HS-5 (cell line): ENCODE measurements at regions not wholly inside any gene's neighbourhood (a gene's known extent, or its start where the extent isn't known, plus 50 kb on each side); places are given as distances from the start of the nearest gene placed in this dataset.

ENCODE experiments used
- DNase-seq: peaks from one replicate; pipeline ENCODE4 v3.0.0-alpha.2; 2012; ENCODE audit warnings: low read depth

DNA sequence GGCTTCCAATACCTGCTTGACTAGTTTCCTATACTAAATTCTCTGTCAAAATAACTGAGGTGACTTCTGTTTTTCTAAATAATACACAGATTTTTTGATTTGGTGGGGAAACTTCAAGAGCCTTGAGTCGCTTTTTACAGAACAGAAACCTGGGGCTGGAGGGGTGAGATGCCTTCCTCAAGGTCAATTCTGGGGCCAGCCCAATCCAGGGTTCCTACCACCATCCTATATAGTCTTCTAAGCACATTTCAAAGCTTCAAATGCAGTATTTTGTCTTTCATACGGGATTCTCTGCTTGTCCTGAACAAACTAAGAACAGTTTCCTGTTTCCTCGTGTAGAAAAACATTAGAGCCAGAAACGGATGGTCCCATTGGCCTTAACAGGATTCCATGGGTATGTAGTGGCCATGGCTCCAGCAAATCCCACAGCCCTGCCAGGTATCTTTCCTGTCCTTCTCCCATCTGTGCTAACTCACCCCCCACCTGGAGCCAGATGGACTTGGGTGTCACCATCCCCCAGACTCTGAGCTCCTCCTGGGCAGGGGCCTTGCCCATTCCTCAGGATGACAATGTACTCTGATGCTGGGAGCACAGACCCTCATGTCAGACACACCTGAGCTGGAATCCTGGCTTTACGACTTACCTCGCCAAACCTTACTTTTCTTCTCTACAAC lies 146.9 kb downstream of the KLF13 start:
- DNase-seq = no peak

DNA sequence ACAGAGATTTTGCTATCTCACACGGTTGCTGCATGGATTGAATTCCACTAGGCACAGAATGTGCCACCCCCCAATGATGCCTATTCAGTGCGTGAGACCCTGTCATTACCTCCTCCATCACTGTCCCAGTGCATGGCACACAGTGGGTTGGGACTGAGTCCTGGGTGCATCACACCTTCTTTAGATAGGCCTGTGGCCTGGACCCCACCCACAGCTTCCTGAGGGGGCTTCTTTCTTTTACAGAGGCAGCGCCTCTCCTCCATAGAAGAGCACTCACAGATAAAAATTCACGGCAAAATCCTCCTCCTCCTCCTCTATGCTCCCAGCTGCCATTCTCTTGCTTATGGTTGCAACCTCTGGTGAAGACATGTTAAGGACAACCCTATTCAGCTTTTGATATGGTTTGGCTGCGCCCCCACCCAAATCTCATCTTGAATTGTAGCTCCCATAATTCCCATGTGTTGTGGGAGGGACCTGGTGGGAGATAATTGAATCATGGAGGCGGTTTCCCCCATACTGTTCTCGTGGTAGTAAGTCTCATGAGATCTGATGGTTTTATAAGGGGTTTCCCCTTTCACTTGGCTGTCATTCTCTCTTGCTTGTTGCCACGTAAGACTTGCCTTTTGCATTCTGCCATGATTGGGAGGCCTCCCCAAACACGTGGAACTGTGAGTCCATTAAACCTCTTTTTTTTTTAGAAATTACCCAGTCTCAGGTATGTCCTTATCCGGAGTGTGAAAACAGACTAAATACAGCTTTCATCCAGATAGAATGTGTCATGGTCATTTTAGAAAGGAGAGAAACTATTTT lies 147.6 kb downstream of the KLF13 start:
- no peak for DNase-seq

DNA sequence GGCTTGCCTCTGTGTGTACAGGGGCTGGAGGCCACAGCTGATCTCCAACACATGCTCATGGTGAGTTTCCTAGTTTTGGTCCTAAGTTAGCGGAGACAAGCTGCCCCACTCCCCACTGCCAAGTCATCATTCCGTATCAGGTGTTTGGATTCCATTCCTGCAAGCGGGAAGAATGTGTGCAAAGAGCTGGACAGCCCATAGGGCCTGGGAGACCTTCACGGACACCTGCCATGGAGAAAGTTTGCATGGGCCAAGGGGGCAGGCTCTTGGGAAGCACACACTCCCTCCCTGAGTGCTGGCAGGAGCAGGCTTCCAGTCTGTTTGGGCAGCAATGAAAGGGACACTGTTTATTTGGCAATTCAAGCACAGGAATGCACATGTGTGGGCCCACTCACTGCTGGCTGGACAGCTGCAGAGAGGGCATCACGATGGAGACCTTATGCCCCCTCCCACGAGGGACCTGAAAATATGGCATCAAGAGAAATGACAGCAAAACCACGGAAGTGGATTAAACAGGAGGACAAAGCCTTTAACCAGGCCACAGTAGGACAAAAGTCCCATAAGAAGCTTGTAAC lies 149.7 kb downstream of the KLF13 start:
- DNase-seq = no peak

DNA sequence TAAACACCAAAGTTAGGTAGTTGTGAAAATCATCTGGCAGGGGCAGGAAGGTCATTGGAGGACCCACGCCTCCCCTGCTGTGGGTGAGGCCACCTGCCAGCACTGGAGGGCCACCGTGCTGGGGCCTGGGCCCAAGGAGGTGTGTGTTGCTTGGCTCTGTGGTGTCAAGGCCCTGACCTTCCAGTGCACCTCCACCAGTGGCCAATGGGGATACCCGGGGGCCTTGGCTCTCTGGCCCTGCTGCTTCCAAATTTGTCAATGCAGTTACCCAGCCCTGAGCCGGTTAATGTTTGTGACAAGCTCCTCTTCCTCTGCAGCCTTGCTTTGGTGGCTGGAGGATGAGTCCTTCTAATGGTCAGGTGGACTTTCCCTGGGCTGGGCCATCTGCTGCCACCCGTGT lies 150.2 kb downstream of the KLF13 start:
- DNase-seq = no peak

- no peak for DNase-seq
Measured at GRCh38 chr15:31477301-31477700, 150.7 kb downstream of the KLF13 start.

DNA sequence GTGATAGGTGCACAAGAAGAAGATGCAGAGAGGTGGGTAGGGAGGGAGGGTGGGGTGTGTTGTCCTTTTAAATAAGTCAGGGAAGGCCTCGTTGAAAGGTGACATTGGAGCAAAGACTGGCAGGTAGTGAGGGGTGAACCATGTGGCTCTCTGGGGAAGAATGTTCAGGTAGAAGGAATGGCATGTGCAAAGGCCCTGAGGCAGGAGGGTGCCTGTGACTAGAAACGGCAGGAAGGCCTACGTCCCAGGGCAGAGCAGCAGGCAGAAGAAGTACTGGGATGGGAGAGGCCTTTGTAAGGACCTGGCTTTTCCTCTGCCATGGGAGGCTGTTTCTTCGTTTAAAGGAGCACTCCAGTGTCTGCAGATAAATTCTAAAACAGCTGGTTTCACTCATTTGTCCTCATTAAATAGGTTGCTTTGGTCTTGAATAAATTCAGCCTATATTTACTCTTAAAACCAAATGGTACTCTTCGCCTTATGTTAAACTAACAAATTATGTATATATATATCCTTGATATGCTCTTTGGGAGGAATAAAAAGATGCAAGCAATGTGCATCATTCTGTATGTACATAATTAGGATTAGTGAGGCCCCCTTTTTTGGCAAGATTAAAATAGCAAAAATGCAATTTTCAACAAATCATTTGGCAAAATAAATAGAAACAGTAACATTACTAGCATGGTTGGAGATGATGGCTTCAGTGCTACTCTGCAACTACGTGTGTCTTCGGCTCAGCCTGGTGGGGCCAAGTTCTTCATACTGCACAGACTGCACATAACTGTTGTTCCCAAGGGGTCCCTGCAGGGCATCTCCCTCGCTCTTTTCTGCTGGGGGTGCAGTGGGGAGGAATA lies 151.4 kb downstream of the KLF13 start:
- DNase-seq = no peak

DNA sequence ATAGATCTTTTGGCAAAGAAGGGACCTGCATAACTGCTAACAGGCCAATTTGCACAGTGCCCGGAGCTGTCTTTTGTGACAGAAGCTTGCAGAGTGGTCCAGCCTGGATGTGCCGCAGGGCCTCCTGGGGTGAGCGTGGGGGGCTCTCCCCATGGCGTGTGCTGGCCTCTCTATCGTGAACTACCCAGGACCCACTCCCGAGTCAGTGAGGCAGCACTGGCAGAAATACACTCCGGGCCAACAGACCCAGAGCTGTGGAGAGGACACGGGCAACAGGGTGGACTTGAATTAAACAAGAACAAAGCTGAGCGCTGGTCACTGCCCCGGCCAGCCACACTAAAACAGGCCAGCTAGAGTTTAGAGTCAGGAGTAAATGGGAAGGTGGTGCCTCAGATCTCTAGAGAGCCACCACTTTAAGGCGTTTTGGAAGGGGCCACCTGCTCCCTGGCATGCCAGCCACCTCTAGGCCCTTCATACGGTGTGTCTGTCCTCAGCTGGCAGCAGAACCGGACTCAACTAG lies 152.1 kb downstream of the KLF13 start:
- no peak for DNase-seq

DNA sequence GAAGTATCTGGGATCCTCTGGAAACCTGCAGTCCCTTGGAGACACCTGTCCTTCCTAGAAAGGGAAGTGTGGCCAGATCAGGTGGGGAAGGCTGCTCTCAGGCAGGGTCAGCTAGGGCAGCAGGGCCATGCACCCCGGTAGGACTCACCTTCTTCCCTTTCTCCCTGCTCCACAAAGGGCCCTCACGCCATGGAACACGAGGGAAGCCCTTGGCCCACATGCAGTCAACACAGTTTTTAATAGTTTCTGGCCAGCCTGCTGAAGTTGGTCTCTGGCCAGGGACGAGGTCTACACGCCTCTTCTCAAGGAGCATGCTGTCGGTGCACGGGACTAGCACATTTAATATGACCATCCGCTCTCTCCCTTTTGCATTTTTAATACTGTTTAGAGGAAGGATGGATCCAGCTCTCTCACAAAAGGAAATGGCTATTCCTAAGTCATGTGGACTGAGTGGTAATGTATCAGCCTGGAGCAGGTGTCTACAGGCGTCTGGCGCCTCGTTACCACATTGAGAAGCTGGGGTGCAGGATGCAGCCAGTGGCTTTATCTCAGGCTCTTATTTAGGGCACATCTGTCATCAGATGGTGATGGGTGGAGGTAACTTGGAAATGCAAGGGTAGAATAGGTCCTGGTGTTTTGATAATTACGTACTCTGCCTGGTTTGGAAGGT lies 153.9 kb downstream of the KLF13 start:
- DNase-seq = no peak

GRCh38 chr15:31481142-31481541 lies 154.5 kb downstream of the KLF13 start:
- no peak for DNase-seq

DNA sequence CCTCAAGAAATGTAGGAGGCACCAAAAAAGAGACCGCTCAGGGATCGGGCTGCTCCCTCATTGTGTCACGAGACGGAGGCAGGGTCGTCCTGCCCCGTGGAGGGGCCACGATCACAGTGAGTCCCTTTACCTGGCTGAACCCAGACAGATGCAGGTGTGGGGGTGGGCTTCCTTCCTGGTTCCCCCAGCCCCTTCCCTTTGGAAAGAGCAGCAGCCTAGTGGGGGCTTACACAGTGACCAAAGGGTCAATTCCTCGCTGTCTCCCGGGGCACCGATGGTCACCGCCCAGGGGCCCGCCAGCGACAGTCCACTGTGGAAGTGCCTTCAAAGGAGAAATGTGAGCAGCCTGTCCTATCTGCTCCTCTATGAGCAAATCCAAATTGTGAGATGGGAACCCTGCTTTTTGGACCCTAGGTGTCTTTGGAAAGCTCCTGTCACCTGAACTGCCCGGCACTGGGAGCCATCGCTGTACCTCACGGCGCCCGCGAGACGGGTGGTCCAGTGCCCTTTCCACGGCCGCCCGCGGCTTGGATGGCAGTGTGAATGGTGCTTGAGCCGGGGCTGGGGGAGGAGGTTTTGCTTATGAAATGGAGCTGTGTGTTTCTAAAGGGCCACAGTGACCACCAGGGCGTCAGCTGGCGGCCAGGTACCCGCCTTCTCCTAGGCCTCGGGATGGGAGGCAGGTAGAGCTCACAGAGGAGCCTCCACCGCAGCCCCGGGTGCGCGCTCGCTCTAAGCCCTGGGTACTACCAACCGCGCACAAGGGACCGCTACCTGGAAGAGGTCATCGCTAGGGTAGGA lies 155.7 kb downstream of the KLF13 start:
- DNase-seq = no peak

- no peak for DNase-seq
Measured at GRCh38 chr15:31483053-31483985, 156.7 kb downstream of the KLF13 start.

- no peak for DNase-seq
Measured at GRCh38 chr15:31483986-31484951, 157.6 kb downstream of the KLF13 start.

DNA sequence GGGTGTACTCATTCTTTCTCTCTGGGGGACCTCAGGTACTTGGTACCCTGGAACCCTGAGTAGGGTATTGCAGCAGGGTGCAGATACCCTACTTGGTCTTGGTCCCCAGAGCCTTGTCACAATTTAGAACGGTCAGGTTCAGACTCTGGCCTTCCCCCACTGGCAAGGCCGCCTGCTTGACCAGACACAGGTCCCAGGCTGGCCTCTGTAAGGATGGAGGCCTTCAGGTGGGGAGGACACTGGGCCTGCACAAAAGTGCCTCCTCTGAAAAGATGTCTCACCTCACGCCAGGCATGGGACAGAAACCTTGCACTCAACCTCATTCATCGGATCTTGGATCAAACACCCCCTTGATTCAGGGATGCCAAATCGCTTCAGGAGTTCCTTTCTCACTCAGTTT lies 158.4 kb downstream of the KLF13 start:
- no peak for DNase-seq

DNA sequence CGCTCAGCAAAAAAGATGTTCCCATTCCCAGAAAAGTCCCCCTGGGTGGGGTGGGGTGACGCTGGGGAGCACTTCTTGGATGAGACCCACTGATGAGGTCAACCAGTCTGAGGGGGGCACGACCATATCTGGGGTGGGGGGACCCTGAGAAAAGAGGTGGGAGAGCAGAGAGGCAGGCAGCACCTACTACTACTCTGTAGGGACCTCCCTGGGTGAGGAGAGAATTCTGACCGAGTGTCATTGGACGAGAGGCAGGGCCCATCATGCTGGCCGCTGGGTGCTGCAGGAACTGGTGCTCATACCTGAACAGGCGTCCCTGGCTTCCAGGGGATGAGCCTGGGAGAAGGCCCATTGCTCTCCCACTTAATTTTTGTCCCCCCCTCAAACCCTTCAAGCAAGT lies 158.8 kb downstream of the KLF13 start:
- no peak for DNase-seq

DNA sequence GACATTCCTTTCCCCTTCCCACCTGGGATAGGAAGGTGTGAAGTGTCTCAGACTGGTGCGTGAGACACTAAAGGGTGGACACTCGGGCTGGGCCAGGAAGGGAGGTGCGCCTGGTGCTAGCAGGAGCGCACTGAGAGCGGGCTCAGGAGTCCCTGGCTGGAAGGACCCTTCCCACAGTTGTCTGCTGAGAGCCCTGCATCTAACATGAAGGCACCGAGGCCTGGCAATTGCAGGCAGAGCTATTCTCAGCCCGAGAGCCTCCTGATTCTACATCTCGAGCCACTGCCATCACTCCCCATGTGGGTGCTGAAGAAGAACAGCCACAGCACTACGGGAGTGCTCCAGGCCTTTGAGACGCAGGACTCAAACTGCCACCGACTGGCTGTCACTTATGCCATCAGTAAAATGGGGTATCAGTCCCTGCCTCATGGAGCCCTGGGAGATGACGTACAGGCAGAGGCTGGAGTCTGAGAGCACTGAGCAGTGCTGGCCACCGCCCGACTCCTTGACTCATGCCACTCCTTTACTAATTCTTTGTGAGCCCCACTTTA lies 159.4 kb downstream of the KLF13 start:
- no peak for DNase-seq

DNA sequence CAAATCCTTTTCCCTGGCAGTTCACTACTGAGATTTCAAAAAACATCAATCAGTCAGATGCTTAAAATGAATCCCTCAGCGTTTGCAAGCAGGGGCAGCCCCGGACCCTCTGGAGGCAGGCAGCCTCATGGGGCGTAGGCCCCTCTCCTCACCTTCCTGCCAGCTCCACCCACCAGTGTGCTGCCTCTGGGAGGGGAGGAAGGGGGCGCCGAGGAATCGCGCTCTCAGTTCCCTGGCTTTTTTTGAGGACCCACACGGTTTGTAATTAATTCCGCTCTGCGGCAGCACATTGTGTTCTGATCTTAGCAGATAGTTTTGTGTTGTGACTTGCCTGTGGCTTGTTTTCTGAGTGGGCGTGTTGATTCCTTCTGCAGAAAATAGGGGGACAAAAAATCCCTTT lies 159.9 kb downstream of the KLF13 start:
- DNase-seq = no peak

- DNase-seq = no peak
Measured at GRCh38 chr15:31486906-31487695, 160.5 kb downstream of the KLF13 start.
